ENCODE measurements at regions not wholly inside any gene's neighbourhood (a gene's known extent, or its start where the extent isn't known, plus 50 kb on each side); places are given as distances from the start of the nearest gene placed in this dataset.

GRCh38 chr1:193706766-193707165, 520.4 kb upstream of the B3GALT2 start:
- DNase-seq (ENCODE audit: low spot score), result no peak
- TF ChIP-seq CTCF (IDR thresholded peaks at IDR 0.05), result no peak
- Histone ChIP-seq H3K27ac (no peak overlapping the region), H3K4me3 (no peak overlapping the region)

GRCh38 chr1:193705554-193705981, 519.2 kb upstream of the B3GALT2 start:
- no peak overlapping the region for H3K4me3 ChIP-seq
- no peak for TF ChIP-seq CTCF (IDR thresholded peaks at IDR 0.05)
- H3K27ac ChIP-seq, result no peak overlapping the region
- DNase-seq (ENCODE audit: low spot score), result no peak

- no peak overlapping the region for H3K4me3 ChIP-seq
- TF ChIP-seq CTCF (IDR thresholded peaks at IDR 0.05), result no peak
- H3K27ac ChIP-seq, result no peak overlapping the region
- no peak for DNase-seq (ENCODE audit: low spot score)
Measured at GRCh38 chr1:193703655-193704054, 517.2 kb upstream of the B3GALT2 start.

- H3K4me3 ChIP-seq, result no peak overlapping the region
- TF ChIP-seq CTCF (IDR thresholded peaks at IDR 0.05), result no peak
- H3K27ac ChIP-seq, result no peak overlapping the region
- DNase-seq (ENCODE audit: low spot score), result no peak
Measured at GRCh38 chr1:193703121-193703520, 516.7 kb upstream of the B3GALT2 start.

- no peak overlapping the region for H3K27ac ChIP-seq
- no peak for TF ChIP-seq CTCF (IDR thresholded peaks at IDR 0.05)
- no peak for DNase-seq (ENCODE audit: low spot score)
- H3K4me3 ChIP-seq, result no peak overlapping the region
Measured at GRCh38 chr1:193701759-193702158, 515.3 kb upstream of the B3GALT2 start.

- no peak overlapping the region for H3K27ac ChIP-seq
- DNase-seq (ENCODE audit: low spot score), result no peak
- no peak overlapping the region for H3K4me3 ChIP-seq
- no peak for TF ChIP-seq CTCF (IDR thresholded peaks at IDR 0.05)
Measured at GRCh38 chr1:193700710-193701355, 514.4 kb upstream of the B3GALT2 start.

GRCh38 chr1:193699261-193699660, 512.8 kb upstream of the B3GALT2 start:
- TF ChIP-seq CTCF (IDR thresholded peaks at IDR 0.05), result no peak
- H3K4me3 ChIP-seq, result no peak overlapping the region
- H3K27ac ChIP-seq, result no peak overlapping the region
- DNase-seq (ENCODE audit: low spot score), result no peak
